ENCODE measurements at regions not wholly inside any gene's neighbourhood (a gene's known extent, or its start where the extent isn't known, plus 50 kb on each side); places are given as distances from the start of the nearest gene placed in this dataset.

DNA sequence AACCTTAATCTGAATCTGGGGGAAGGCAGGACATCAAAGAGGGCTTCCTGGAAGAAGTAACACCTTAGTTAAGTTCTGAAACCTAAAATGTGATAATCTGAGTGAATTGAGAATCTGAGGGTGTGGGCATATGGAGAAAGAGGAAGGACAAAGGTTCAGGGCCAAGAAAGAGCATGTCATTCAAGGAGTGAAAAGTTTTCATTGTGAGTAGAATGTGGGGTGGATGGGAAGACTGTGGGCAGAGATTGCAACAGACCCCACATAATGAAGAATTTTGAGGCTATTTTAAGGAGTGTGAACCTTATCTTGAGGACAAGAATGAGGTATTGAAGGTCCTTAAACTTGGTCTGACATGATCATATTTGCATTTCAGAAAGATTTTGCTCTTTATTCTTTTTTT, 227.2 kb downstream of the PTGER3 start (continued):
- TF ChIP-seq, protein P1, sequence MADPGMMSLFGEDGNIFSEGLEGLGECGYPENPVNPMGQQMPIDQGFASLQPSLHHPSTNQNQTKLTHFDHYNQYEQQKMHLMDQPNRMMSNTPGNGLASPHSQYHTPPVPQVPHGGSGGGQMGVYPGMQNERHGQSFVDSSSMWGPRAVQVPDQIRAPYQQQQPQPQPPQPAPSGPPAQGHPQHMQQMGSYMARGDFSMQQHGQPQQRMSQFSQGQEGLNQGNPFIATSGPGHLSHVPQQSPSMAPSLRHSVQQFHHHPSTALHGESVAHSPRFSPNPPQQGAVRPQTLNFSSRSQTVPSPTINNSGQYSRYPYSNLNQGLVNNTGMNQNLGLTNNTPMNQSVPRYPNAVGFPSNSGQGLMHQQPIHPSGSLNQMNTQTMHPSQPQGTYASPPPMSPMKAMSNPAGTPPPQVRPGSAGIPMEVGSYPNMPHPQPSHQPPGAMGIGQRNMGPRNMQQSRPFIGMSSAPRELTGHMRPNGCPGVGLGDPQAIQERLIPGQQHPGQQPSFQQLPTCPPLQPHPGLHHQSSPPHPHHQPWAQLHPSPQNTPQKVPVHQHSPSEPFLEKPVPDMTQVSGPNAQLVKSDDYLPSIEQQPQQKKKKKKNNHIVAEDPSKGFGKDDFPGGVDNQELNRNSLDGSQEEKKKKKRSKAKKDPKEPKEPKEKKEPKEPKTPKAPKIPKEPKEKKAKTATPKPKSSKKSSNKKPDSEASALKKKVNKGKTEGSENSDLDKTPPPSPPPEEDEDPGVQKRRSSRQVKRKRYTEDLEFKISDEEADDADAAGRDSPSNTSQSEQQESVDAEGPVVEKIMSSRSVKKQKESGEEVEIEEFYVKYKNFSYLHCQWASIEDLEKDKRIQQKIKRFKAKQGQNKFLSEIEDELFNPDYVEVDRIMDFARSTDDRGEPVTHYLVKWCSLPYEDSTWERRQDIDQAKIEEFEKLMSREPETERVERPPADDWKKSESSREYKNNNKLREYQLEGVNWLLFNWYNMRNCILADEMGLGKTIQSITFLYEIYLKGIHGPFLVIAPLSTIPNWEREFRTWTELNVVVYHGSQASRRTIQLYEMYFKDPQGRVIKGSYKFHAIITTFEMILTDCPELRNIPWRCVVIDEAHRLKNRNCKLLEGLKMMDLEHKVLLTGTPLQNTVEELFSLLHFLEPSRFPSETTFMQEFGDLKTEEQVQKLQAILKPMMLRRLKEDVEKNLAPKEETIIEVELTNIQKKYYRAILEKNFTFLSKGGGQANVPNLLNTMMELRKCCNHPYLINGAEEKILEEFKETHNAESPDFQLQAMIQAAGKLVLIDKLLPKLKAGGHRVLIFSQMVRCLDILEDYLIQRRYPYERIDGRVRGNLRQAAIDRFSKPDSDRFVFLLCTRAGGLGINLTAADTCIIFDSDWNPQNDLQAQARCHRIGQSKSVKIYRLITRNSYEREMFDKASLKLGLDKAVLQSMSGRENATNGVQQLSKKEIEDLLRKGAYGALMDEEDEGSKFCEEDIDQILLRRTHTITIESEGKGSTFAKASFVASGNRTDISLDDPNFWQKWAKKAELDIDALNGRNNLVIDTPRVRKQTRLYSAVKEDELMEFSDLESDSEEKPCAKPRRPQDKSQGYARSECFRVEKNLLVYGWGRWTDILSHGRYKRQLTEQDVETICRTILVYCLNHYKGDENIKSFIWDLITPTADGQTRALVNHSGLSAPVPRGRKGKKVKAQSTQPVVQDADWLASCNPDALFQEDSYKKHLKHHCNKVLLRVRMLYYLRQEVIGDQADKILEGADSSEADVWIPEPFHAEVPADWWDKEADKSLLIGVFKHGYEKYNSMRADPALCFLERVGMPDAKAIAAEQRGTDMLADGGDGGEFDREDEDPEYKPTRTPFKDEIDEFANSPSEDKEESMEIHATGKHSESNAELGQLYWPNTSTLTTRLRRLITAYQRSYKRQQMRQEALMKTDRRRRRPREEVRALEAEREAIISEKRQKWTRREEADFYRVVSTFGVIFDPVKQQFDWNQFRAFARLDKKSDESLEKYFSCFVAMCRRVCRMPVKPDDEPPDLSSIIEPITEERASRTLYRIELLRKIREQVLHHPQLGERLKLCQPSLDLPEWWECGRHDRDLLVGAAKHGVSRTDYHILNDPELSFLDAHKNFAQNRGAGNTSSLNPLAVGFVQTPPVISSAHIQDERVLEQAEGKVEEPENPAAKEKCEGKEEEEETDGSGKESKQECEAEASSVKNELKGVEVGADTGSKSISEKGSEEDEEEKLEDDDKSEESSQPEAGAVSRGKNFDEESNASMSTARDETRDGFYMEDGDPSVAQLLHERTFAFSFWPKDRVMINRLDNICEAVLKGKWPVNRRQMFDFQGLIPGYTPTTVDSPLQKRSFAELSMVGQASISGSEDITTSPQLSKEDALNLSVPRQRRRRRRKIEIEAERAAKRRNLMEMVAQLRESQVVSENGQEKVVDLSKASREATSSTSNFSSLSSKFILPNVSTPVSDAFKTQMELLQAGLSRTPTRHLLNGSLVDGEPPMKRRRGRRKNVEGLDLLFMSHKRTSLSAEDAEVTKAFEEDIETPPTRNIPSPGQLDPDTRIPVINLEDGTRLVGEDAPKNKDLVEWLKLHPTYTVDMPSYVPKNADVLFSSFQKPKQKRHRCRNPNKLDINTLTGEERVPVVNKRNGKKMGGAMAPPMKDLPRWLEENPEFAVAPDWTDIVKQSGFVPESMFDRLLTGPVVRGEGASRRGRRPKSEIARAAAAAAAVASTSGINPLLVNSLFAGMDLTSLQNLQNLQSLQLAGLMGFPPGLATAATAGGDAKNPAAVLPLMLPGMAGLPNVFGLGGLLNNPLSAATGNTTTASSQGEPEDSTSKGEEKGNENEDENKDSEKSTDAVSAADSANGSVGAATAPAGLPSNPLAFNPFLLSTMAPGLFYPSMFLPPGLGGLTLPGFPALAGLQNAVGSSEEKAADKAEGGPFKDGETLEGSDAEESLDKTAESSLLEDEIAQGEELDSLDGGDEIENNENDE (IDR thresholded peaks at IDR 0.05; ENCODE audit: low read depth, low read length), result no peak
- no peak for TF ChIP-seq HLTF (IDR thresholded peaks at IDR 0.05)
- TF ChIP-seq NFIX (CRISPR knock-in tag; IDR thresholded peaks at IDR 0.05; ENCODE audit: low read depth), result no peak
- no peak for TF ChIP-seq AFF4 (CRISPR knock-in tag; IDR thresholded peaks at IDR 0.05)
- no peak for TF ChIP-seq ETS2 (tag; IDR thresholded peaks at IDR 0.05; ENCODE audit: borderline replicate concordance, poor library complexity, severe bottlenecking)
- TF ChIP-seq, protein P2, sequence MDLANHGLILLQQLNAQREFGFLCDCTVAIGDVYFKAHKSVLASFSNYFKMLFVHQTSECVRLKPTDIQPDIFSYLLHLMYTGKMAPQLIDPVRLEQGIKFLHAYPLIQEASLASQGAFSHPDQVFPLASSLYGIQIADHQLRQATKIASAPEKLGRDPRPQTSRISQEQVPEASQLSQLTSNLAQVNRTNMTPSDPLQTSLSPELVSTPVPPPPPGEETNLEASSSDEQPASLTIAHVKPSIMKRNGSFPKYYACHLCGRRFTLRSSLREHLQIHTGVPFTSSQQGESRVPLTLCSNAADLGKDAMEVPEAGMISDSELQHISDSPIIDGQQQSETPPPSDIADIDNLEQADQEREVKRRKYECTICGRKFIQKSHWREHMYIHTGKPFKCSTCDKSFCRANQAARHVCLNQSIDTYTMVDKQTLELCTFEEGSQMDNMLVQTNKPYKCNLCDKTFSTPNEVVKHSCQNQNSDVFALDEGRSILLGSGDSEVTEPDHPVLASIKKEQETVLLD (IDR thresholded peaks at IDR 0.05), result no peak
- no peak for TF ChIP-seq FUS (optimal IDR thresholded peaks at IDR 0.05; ENCODE audit: low read depth, low read length)
- no peak for TF ChIP-seq IFI16 (CRISPR knock-in tag; IDR thresholded peaks at IDR 0.05)
- no peak for TF ChIP-seq NFE2L1 (tag; IDR thresholded peaks at IDR 0.05; ENCODE audit: borderline replicate concordance, low read depth)
- no peak for TF ChIP-seq ZNF655 (CRISPR knock-in tag; IDR thresholded peaks at IDR 0.05)

Data from K562 (cell line).